ENCODE measurements at regions not wholly inside any gene's neighbourhood (a gene's known extent, or its start where the extent isn't known, plus 50 kb on each side); places are given as distances from the start of the nearest gene placed in this dataset.
"Not testable (repeated sequence)": the region's sequence is repeated elsewhere in the genome, so short reads cannot be mapped to it uniquely, and the experiment has no call there.

DNA sequence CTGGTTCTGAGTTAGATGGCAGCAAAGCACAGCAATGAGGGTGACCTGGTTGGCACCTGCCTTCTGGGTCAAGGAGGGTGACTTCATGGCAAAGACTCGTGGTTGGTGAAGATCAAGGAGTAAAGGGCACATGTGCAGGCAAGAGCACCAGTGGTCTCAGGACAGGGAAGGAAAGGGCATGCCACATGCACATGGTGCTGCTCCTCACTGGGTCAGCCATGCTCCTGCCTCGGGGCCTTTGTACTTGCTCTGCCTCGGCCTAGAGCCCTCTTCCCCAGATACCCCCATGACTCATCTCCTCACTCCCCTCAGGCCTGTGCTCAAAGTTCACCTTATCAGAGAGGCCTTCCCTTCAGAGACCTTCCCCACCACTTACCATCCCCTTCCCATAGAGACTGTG is 106.7 kb upstream of the KDM7A start:
- no peak for DNase-seq

DNA sequence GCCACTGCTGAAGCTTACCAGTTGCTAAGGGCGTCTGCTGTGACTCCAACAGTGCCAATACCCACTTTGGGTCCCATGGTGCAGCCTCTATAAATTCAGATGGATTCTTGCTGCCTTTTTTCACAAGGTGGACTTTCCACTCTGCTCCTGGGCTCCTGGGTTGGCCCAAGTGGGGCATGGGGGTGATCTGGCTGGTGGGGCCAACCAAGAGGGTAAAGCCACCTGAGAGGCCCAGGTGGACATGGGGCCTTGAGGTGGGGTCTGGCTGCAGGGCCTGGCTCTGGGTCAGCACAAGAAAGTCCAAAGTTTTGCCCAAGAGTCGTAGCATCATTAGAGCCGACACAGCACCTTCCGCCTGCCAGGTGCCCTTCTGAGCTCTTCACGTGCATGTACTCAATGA is 105.2 kb upstream of the KDM7A start:
- no peak for DNase-seq

DNA sequence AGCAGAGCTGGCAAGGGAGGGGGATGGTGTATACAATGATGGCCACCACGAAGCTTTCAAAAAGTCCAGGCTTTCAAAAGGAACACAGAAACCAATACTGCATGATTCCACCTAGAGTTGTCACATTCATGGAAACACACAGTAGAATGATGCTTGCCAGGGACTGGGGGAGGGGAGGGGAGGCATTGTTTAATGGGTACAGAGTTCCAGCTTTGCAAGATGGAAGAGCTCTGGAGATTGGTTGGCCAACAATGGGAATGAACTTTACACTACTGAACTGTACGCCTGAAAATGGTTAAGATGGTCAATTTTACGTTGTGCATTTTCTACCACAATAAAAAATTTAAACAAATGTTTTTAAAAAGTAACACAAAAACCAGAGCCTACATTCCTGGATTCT is 104.5 kb upstream of the KDM7A start:
- no peak for DNase-seq

DNA sequence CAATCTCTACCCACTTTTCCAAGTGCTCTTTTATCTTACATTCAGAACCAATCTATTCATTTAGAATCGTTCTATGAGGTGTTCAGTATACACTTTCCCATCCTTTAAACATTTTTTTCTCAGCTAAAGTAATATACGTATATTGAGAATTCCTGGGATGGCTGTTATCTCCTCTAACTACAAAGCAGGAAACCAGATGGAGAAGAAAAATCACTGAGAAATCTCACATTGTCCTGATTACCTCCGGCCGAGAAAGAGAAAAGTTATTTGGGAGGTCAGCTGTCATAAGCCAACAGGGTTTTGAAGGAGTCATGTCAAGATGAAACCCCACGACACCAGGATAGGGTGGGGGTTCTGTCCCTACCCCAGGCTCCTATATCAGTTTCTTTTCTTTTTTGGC is 99.2 kb upstream of the KDM7A start:
- DNase-seq = no peak

DNA sequence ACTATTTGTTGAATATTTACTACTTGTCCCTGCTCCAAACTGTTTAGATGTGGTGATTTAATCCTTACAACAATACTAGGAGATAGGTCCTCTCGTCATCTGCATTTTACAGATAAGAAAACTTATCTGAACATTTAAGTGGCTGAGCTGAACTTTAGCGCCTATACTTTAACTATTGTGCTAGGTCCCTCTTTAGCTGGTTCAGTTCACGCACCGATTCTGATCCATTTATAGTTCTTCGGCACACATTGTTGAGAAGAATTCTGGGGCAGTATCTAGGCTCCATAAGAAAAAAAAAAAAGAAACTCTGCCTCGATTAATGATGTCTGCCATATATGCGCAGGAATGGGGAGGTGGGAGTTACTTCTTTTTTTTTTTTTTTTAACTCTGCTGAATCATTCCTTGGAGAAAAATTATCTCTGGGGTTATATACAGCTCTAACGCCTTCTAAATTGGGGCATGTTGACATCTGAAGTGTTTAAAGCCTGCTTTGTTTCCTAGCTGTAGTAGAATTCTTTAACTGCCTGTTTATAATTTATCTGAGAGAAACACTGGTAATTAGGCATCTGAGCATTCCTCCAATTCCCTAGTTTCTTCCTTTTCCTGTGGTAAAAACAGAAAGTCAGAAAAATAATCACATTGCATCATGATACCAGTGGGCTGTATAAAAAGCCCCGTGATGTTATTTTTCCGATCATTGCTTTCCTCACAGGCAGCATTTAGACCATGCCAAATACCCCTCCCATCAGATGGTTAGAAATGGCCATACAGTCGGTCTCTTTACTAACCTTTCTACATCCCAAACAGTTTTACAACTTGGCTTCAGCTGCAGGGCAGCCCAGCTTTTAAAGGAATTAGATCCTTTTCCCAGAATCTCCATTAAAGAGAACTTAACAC is 98.5 kb upstream of the KDM7A start:
- peak; percentile 9 for DNase-seq

DNA sequence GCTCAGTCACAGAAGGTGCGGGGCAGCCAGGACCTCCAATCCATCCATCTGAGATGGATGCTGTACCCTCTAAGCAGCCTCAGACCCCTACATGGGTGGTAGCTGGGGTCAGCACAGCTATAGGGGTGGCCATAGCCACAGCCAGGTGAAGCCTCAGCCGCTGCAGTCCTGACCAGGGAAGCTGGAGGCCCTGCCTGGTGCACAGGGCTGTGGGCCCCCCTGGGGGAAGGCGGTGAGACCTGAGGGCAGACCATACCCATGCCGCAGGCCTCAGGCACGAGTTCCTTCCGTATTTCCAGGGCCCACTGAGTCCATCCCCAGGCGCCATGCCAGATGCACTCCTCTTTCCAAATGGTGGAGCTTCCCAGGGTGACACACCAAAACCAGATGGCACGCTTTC is 96.6 kb upstream of the KDM7A start:
- DNase-seq = no peak

DNA sequence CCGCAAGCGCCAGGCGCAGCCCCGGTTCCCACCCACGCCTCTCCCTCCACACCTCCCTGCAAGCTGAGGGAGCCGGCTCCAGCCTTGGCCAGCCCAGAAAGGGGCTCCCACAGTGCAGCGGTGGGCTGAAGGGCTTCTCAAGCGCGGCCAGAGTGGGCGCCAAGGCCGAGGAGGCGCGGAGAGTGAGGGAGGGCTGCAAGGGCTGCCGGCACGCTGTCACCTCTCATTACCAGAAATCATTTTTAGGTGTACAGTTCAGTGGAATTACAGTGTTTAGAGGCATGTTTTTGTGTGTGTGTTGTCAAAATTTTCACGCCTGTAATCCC is 94.8 kb upstream of the KDM7A start:
- not testable (repeated sequence) for DNase-seq

DNA sequence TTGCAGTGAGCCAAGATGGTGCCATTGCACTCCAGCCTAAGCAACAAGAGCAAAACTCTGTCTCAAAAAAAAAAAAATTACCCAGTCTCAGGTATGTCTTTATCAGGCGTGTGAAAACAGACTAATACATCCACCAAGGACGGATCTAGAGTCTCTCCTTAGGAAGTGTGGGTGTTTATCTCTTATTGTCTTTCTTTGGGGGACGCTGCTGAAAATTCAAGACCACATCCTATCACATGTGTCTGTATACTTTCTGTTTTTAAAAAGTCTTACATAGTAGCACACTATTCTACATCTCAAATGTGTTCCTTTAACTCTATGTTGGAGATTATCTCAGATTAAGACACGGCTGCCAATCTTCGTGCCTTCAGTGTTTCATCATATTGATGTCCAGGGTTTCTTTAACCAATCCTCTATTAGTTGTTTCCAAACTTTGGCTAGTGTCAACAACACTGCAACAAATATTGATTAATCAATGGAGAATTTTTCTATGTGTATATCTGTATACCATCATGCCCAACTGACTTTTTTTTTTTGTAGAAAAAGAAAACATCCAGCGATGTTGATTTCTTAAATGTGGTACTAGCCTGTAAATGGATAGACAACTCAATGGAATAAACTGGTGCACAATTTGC is 92.3 kb upstream of the KDM7A start:
- no peak for DNase-seq

DNA sequence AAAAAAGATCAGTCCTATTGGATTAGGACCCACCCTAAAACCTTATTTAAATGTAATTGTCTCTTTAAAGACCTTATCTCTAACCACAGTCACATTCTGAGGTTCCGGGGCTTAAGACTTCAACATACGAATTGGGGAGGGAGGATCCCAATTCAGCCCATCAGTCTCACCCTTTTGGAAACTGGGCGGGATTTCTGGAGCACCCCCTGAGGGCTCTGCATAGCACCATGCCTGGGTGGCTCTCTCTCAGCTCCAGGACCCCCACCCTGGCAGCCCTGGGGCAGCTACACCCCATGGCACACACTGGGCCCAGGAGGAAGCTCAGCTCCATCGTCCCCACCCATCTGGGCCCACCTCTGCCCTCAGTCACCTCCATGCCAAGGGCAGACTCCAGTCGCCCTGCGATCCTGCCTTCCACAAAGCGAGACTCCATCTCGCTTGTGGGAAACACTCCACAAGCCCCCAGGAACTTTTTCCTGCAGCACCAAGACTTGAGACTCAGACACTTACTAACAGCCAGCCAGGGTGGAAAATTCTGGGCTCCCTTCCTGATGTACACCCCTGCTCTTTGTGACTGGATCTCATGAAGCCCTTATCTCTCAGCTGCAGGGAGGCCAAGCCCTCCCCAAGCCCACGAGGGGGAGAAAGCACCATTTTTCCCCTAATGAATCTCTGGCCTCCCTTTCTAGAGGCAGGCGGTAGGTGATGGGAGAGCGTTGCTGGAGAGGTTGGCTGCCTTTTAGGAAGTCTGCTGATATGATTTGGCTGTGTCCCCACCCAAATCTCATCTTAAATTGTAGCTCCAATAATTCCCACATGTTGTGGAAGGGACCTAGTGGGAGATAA is 90.8 kb upstream of the KDM7A start:
- no peak for DNase-seq

DNA sequence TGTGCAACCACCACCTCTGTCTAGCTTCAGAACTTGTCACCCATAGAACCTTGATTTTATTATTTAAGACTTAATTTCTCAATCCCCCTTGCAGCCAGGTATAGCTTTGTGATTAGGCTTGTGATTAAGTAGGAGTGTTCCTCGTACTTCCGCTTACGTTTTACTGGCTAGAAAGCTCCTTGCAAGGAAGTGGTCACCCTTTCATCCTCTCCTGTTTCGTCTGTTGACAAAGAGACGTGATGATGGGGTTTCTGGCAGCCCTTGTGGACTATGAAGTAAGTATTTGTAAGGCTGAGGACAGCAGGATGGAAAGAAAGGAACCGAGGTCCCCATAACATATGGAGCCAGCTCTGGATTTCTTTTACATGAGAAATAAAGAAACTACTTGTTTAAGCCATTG is 86.5 kb upstream of the KDM7A start:
- no peak for DNase-seq

DNA sequence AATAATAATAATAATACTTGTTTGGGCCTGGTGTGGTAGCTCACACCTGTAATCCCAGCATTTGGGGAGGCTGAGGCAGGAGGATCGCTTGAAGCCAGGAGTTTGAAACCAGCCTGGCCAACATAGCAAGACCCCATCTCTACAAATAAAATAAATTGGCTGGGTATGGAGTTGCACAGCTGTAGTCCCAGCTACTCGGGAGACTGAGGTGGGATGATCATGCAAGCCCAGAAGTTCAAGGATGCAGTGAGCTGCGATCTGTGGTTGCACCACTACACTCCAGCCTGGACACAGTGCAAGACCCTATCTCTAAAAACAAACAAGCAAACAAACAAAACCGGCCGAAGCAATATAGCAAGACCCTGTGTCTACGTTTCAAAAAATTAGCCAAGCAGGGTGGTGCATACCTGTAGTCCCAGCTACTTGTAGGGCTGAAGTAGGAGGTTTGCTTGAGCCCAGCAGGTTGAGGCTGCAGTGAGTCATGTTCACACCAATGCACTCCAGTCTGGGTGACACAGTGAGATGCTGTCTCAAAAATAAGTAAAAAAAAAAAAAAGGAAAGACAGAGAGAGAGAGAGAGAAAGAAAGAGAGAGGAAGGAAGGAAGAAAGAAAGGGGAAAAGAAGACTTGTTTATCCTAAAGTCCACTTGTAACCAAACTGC is 85.6 kb upstream of the KDM7A start:
- DNase-seq = no peak

DNA sequence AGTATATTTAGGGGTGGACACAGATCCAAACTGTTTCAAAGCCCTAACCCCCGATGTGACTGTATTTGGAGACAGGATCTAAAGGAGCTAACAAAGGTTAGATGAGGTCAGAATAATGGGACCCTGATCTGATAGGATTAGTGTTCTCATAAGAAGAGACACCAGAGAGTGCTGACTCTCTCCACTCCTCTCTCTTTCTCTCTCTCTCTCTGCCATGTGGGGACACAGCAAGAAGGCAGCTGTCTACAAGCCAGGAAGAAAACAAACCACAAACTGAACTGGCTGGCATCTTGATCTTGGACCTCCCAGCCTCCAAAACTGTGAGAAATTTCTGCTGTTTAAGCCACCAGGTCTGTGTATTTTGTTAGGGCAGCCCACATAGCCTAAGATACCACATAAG is 84.7 kb upstream of the KDM7A start:
- no peak for DNase-seq

DNA sequence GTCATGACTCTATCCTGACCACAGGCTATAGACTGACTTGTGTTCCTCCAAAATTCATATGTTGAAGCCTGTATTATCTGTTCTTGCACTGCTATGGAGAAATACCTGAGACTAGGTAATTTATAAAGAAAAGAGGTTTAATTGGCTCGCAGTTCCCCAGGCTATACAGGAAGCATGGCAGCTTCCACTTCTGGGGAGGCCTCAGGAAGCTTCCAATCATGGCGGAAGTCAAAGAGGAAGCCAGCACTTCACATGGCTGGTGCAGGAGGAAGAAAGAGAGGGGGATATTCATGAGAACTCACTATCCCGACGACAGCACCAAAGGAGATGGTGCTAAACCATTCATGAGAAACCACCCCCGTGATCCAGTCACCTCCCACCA is 84.3 kb upstream of the KDM7A start:
- DNase-seq = no peak

DNA sequence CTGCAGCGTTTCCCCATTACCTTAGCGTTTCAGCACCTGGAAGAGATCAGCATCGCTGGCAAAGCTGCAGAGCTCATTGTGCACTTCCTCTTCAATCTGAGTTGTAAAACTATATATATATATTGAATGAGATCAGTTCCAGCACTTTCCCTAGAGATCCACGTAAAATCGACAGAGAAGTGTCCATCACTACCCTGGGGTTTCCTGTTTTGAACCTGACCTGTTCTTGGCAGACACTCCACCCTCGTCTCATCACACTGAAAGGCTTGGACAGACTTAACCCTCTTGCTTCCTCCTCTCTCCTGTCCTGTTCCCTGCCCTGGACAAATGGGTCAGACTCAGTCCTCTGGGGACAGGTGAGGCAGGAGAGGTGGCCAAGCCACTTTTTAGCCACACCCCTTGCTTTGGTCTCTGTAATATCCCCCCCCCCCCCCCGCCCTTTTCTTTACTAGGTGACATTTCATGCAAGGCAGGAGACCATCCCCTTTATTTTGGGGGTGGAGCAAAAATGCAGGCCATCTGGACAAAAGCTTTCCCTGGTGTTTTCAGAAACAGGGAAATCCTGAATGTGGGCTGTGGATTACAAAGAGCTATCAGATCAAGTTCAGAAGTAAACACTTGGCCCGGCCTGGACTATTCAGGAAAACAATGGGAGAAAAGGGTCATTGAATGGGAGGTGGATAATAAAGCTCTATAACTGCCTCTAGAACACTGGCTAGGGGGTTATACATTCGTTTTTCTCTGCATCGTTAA is 83.7 kb upstream of the KDM7A start:
- no peak for DNase-seq

DNA sequence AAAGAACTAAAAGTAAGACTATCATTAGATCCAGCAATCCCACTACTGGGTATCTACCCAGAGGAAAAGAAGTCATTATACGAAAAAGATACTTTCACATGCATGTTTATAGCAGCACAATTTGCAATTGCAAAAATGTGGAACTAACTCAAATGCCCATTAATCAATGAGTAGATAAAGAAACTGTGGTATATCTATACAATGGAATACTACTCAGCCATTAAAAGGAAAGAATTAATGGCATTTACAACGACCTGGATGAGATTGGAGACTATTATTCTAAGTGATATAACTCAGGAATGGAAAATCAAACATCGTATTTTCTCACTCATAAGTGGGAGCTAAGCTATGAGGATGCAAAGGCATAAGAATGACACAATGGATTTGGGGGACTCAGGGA is 80.5 kb upstream of the KDM7A start:
- not testable (repeated sequence) for DNase-seq

DNA sequence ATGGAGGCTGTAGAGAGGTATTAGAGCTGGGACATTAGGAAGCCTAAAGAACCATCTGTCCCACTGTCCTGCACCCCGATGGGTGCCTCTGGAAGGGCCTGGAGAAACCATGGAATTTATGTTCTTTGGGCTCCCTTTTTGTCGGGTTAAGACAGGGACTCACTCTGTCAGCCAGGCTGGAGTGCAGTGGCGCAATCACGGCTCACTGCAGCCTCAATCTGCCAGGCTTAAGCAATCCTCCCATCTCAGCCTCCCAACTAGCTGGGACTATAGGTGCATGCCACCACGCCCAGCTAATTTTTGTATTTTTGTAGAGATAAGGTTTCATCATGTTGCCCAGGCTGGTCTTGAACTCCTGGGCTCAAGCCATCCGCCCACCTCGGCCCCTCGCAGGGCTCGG is 78.2 kb upstream of the KDM7A start:
- not testable (repeated sequence) for DNase-seq

DNA sequence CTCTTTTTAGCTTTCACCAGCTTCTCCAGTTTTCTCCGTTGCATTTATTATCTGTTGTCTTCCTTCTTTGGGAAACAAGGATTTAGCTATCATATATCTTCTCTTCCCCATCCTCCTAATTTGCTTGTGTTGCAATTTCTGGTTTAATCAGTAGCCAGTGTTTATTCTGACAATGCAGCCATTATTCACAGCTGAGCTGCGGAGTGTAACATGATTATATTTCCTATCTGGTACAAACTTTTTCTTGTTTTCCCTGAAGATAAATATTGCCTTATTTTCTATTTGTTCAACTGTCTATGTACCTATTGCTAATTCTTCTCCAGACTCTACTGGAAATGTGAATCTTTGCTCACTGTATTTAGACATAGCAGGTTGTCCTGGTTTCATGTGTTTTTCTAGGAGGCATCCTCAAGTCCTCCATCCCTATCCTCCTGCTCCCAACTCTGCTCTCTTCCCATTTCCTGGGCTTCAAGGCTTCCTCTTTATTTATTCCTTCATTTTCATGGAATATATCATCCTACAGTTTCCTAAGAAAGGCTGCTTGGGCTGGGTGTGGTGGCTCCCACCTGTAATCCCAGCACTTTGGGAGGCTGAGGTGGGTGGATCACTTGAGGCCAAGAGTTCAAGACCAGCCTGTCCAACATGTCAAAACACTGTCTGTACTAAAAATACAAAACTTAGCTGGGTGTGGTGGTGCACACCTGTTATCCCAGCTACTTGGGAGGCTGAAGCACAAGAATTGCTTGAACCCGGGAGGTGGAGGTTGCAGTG is 72.4 kb upstream of the KDM7A start:
- DNase-seq = no peak

DNA sequence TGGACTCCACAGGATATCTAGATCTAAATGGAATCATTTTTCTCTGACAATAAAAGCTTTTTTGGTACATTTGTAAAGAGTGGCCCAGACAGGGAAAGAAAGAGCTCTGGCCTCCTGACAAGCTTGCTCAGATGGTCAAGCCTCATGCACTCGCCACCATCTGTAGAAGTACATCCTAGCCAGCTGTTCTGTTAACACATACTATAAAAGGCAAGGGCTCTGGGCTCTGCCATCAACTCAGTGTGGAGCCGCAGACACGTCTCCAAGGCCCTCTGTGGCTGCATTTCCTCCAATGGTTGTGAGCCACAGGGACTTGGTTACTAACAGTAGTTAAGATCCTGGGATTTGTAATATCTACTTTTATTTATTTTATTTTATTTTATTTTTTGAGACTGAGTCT is 70.8 kb upstream of the KDM7A start:
- peak; percentile 4 for DNase-seq

DNA sequence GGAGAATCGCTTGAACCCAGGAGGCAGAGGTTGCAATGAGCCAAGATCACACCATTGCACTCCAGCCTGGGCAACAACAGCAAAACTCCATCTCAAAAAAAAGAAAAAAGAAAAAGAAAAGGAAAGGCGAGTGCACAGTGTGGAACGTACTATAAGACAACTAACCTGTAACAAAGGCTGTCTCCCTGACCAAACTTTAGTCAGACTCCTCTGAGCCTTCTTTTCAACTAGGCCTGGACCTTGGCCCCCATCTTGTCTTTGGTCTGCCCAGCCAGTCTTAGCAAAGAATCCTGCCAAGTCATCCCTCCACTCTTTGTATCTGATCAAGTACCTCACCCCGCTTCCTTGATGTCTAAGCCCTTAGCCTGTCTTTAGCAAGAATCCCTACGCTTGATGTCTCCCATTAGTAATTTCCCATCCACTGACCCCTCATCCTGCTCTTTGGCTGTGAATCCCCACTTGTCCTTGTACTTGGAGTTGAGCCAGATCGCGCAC is 68.9 kb upstream of the KDM7A start:
- no peak for DNase-seq

DNA sequence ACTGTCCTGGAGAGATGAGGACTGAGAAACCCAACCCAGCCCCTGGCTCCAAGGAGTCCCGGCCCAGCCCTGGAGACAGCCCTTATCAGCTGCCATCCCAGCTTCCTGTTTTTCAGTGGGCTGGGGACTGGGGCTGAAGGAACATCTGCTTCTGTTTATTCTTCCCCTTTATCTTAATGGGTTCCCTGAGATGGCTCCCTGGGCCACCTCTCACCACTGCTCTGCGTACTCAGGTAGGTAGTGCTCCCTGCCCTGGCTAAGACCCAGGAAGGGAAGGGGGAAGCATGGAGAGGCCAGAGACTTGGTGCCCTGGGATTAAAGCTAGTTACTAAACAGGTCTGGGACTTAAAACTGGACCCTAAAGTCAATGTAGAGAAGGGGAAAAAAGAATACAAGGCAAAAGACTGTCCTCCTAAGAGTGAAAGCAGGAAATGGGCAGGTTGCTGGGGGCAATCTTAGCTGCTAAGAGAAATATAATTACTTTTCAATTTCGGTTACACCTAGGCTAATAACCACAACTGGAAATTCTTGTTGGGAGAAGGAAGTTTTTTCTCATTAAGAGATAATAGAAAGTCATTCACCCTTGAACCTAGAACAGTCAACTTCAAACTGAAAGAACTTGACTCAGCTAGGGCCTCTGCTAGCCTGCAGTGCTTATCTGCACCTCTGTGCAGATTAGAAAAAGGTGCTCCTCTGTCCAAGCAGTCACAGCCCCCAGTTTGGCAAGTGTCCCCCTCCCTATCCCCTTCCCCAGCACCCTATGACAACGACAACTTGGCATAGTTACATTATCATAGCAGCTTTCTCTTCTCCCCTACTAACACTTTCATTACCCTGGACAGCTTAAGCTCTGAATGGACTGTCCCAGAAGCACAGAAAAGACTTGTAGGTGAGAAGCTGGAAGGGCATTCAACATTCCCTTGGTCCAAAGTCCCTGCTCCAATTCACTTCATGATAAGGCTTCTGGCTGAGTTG is 65.6 kb upstream of the KDM7A start:
- no peak for DNase-seq

DNA sequence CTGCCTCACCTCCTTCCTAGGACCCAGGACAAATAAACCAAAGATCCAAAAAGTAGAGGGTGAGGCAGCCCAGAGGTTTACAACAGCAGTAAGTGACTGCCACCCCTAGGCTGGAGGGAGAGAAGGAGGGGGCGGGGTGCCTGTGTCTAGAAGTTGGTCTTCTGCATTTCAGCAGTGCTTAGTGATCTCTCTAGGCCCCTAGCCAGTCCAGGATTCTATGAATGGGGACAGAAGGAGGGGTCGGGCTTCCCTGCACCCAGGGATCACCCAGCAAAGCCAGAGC is 62.8 kb upstream of the KDM7A start:
- DNase-seq = no peak
